HTR-8/SVneo (cell line): ENCODE measurements at regions not wholly inside any gene's neighbourhood (a gene's known extent, or its start where the extent isn't known, plus 50 kb on each side); places are given as distances from the start of the nearest gene placed in this dataset.

Experiments used
- DNase-seq: peaks from one replicate; pipeline ENCODE4 v3.0.0; 2011; ENCODE audit warnings: low spot score, mixed read lengths; ENCODE audit not compliant: insufficient read length
- FAIRE-seq: peaks from 2 replicates; lab custom pipeline; 2011; peaks lifted over from hg19 to GRCh38; lab: Jason Lieb, UNC

GRCh38 chr13:100872761-100873160 lies 198.2 kb upstream of the TMTC4 start:
- FAIRE-seq: no peak
- DNase-seq: no peak

- DNase-seq: no peak
- no peak for FAIRE-seq
Measured at GRCh38 chr13:100870898-100871297, 196.3 kb upstream of the TMTC4 start.

- FAIRE-seq: no peak
- no peak for DNase-seq
Measured at GRCh38 chr13:100860866-100861265, 186.3 kb upstream of the TMTC4 start.

GRCh38 chr13:100859861-100860260 lies 185.3 kb upstream of the TMTC4 start:
- FAIRE-seq: no peak
- DNase-seq: no peak

- no peak for FAIRE-seq
- no peak for DNase-seq
Measured at GRCh38 chr13:100855151-100855550, 180.6 kb upstream of the TMTC4 start.

GRCh38 chr13:100854006-100854405 lies 179.4 kb upstream of the TMTC4 start:
- DNase-seq (no peak), FAIRE-seq (no peak)

- DNase-seq (no peak), FAIRE-seq (no peak)
Measured at GRCh38 chr13:100853434-100853833, 178.8 kb upstream of the TMTC4 start.

- DNase-seq (no peak), FAIRE-seq (no peak)
Measured at GRCh38 chr13:100852146-100852545, 177.6 kb upstream of the TMTC4 start.

- DNase-seq: no peak
Measured at GRCh38 chr13:100848304-100848703, 173.7 kb upstream of the TMTC4 start.

GRCh38 chr13:100845128-100845757 lies 170.6 kb upstream of the TMTC4 start:
- FAIRE-seq: no peak
- DNase-seq: no peak

More at GRCh38 chr13:100848304-100848703, 173.7 kb upstream of the TMTC4 start:
- FAIRE-seq: no peak

- DNase-seq (no peak), FAIRE-seq (no peak)
Measured at GRCh38 chr13:100842136-100842535, 167.5 kb upstream of the TMTC4 start.

- FAIRE-seq (no peak), DNase-seq (no peak)
Measured at GRCh38 chr13:100838387-100838786, 163.8 kb upstream of the TMTC4 start.

- FAIRE-seq (no peak), DNase-seq (no peak)
Measured at GRCh38 chr13:100837631-100838030, 163.0 kb upstream of the TMTC4 start.

- peak; percentile 2 for DNase-seq
Measured at GRCh38 chr13:100836711-100837110, 162.1 kb upstream of the TMTC4 start.

GRCh38 chr13:100835695-100836094 lies 161.1 kb upstream of the TMTC4 start:
- no peak for FAIRE-seq
- no peak for DNase-seq

More at GRCh38 chr13:100836711-100837110, 162.1 kb upstream of the TMTC4 start:
- FAIRE-seq: no peak

GRCh38 chr13:100833427-100833826 lies 158.8 kb upstream of the TMTC4 start:
- no peak for FAIRE-seq
- DNase-seq: no peak

GRCh38 chr13:100828226-100828625 lies 153.6 kb upstream of the TMTC4 start:
- FAIRE-seq: no peak

GRCh38 chr13:100827489-100828176 lies 153.0 kb upstream of the TMTC4 start:
- DNase-seq (no peak), FAIRE-seq (no peak)

More at GRCh38 chr13:100828226-100828625, 153.6 kb upstream of the TMTC4 start:
- DNase-seq: peak; percentile 3

GRCh38 chr13:100826441-100826840 lies 151.8 kb upstream of the TMTC4 start:
- FAIRE-seq (no peak), DNase-seq (no peak)

- no peak for FAIRE-seq
Measured at GRCh38 chr13:100825557-100825956, 151.0 kb upstream of the TMTC4 start.

GRCh38 chr13:100824366-100824765 lies 149.8 kb upstream of the TMTC4 start:
- FAIRE-seq (no peak), DNase-seq (no peak)

More at GRCh38 chr13:100825557-100825956, 151.0 kb upstream of the TMTC4 start:
- DNase-seq: no peak

GRCh38 chr13:100823448-100823847 lies 148.9 kb upstream of the TMTC4 start:
- DNase-seq (no peak), FAIRE-seq (no peak)
